Prostate gland (tissue), 2 donors: ENCODE measurements at regions not wholly inside any gene's neighbourhood (a gene's known extent, or its start where the extent isn't known, plus 50 kb on each side); places are given as distances from the start of the nearest gene placed in this dataset.

Experiments
- DNase-seq: peaks from one replicate; pipeline ENCODE4 v3.0.0-alpha.2; 2019; ENCODE audit warnings: low spot score
- H3K27ac ChIP-seq, 2 donors: fragments of 200-600 bp; sonication (generic); 2 replicates each; pipeline ENCODE4 v1.5.1; 2017 to 2019
- H3K27me3 ChIP-seq: fragments of 200-600 bp; sonication (generic); replicated peaks from 2 replicates; pipeline ENCODE4 v1.5.1; 2019; ENCODE audit not compliant: insufficient read depth
- H3K36me3 ChIP-seq, 2 donors: fragments of 200-600 bp; sonication (generic); 1 replicate in 1 of 2; 2 replicates in 1 of 2; pipeline versions ENCODE4 v1.5.1 to v1.8.1; 2017 to 2019
- H3K4me1 ChIP-seq: fragments of 200-600 bp; sonication (generic); replicated peaks from 2 replicates; pipeline ENCODE4 v1.5.1; 2019
- H3K4me3 ChIP-seq, 2 donors: fragments of 200-600 bp; sonication (generic); 2 replicates each; pipeline ENCODE4 v1.5.1; 2017 to 2019
- H3K9me3 ChIP-seq: fragments of 200-600 bp; sonication (generic); 2 replicates; pipeline ENCODE4 v1.5.1; 2017
- CTCF ChIP-seq, 4 experiments: fragments of 200-600 bp in 2 of 4; fragments of 450-650 bp in 2 of 4; sonication (generic) in 2 of 4; IDR thresholded peaks; 1 replicate in 3 of 4; 2 replicates in 1 of 4; pipeline ENCODE4 v1.5.1; 2016 to 2019; ENCODE audit warnings: antibody characterized with exemption in 4 of 4, mild to moderate bottlenecking in 2 of 4, moderate library complexity in 2 of 4
- POLR2A ChIP-seq: fragments of 450-650 bp; IDR thresholded peaks from one replicate; pipeline ENCODE4 v1.6.1; 2016; ENCODE audit warnings: antibody characterized with exemption, mild to moderate bottlenecking
- POLR2AphosphoS5 ChIP-seq: sonication (generic); formaldehyde crosslinking; IDR thresholded peaks from one replicate; pipeline ENCODE4 v1.6.1; 2017; ENCODE audit warnings: antibody characterized with exemption
- WGBS: methylation state at CpG from one replicate; pipeline ENCODE4 v1.1.5; 2018; 5-methylcytosine and 5-hydroxymethylcytosine counted together
- intact Hi-C: fragments of 100-400 bp; cut with DNase I; formaldehyde crosslinking; loops from one replicate; pipeline ENCODE4 v1.14.2; 2022

- no peak for DNase-seq
- no peaks in the 10 kb centered on the region for H3K9me3 ChIP-seq
- no peaks in the 10 kb centered on the region for H3K27me3 ChIP-seq
- 87% methylated on average over 3 of the region's 3 CpGs for WGBS
- no peak overlapping the region for H3K4me3 ChIP-seq
- no peaks in the 10 kb centered on the region for H3K4me1 ChIP-seq
- no peaks in the 10 kb centered on the region for H3K36me3 ChIP-seq
- no peak overlapping the region for H3K27ac ChIP-seq
- intact Hi-C loops: no loop called here
- TF ChIP-seq POLR2A (no peak), CTCF (IDR thresholded peaks at IDR 0.05) (no peak), POLR2AphosphoS5 (no peak)
These were observed 74.0 kb upstream of the TCF12 start for GRCh38 chr15:56844471-56844870.

- H3K27ac ChIP-seq: no peak overlapping the region
These were observed 78.8 kb upstream of the TCF12 start for GRCh38 chr15:56839641-56840040.

DNA sequence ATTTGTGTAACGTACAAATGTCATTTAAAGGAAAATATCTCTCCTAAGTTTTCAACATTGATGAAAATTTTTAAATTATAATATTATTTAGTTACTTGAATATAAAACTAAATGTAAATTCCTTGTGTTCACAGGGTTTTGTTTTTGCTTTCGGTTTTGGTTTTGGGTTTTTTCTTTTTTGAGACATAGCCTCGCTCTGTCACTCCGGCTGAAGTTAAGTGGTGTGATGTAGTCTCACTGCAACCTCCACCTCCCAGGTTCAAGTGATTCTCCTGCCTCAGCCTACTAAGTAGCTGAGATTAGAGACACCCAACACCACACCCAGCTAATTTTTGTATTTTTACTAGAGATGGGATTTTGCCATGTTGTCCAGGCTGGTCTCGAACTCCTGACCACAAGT lies 79.3 kb upstream of the TCF12 start:
- H3K9me3 ChIP-seq: no peaks in the 10 kb centered on the region
- no peak for TF ChIP-seq POLR2AphosphoS5
- TF ChIP-seq CTCF (IDR thresholded peaks at IDR 0.05): no peak
- TF ChIP-seq POLR2A: no peak
- intact Hi-C loops: no loop called here
- no peak overlapping the region for H3K27ac ChIP-seq
- H3K36me3 ChIP-seq: no peaks in the 10 kb centered on the region
- DNase-seq: no peak
- H3K27me3 ChIP-seq: no peaks in the 10 kb centered on the region
- H3K4me3 ChIP-seq: no peak overlapping the region
- no peaks in the 10 kb centered on the region for H3K4me1 ChIP-seq
- 74% methylated on average over 5 of the region's 5 CpGs for WGBS

More at GRCh38 chr15:56839641-56840040, 78.8 kb upstream of the TCF12 start:
- Histone ChIP-seq H3K4me3 (no peak overlapping the region), H3K36me3 (no peaks in the 10 kb centered on the region), H3K27me3 (no peaks in the 10 kb centered on the region), H3K4me1 (no peaks in the 10 kb centered on the region), H3K9me3 (no peaks in the 10 kb centered on the region)
- intact Hi-C loops: no loop called here
- TF ChIP-seq POLR2A (no peak), POLR2AphosphoS5 (no peak), CTCF (IDR thresholded peaks at IDR 0.05) (no peak)
- DNase-seq: no peak

GRCh38 chr15:56838085-56838484 lies 80.4 kb upstream of the TCF12 start:
- DNase-seq: no peak
- no peaks in the 10 kb centered on the region for H3K4me1 ChIP-seq
- TF ChIP-seq POLR2A (no peak), CTCF (IDR thresholded peaks at IDR 0.05) (no peak), POLR2AphosphoS5 (no peak)
- intact Hi-C loops: no loop called here
- no peaks in the 10 kb centered on the region for H3K27me3 ChIP-seq
- H3K27ac ChIP-seq: no peak overlapping the region
- H3K4me3 ChIP-seq: no peak overlapping the region
- H3K9me3 ChIP-seq: no peaks in the 10 kb centered on the region
- no peaks in the 10 kb centered on the region for H3K36me3 ChIP-seq
- WGBS: 98% methylated on average over 4 of the region's 4 CpGs

DNA sequence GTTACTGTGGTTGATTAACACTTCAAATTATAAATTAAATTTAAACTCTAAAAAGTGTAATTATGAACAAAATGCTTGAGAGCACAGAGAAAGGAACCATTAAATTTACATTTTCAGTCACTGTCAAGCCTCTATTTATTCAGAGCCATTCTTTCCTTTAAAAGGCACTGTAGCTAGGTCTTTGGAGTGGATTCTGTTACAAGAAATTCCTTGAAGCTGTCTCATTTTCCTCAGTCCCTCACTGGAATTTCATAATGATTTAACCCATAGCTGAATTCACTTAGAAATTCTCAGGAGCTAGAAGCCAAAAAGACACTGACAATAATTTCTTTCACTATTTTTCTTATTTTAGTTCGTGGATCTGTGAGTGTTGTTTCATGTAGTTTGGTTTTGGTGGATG lies 81.2 kb upstream of the TCF12 start:
- intact Hi-C loops: no loop called here

More for the DNA sequence above, 81.2 kb upstream of the TCF12 start:
- H3K9me3 ChIP-seq: no peaks in the 10 kb centered on the region
- H3K36me3 ChIP-seq: no peaks in the 10 kb centered on the region
- no peak overlapping the region for H3K4me3 ChIP-seq
- TF ChIP-seq POLR2A: no peak
- TF ChIP-seq POLR2AphosphoS5: no peak
- no peak for TF ChIP-seq CTCF (IDR thresholded peaks at IDR 0.05)
- H3K27ac ChIP-seq: no peak overlapping the region
- 83% methylated on average over 1 of the region's 1 CpG for WGBS
- H3K27me3 ChIP-seq: no peaks in the 10 kb centered on the region
- no peaks in the 10 kb centered on the region for H3K4me1 ChIP-seq
- DNase-seq: no peak
